HAP-1 (cell line): ENCODE measurements at regions not wholly inside any gene's neighbourhood (a gene's known extent, or its start where the extent isn't known, plus 50 kb on each side); places are given as distances from the start of the nearest gene placed in this dataset.
"Not testable (repeated sequence)": the region's sequence is repeated elsewhere in the genome, so short reads cannot be mapped to it uniquely, and the experiment has no call there.

Experiments
- DNase-seq, 2 experiments: peaks; one replicate each; pipeline ENCODE4 v3.0.0-alpha.2; 2016 to 2020; ENCODE audit warnings: low spot score in 2 of 2
- H3K27me3 ChIP-seq: fragments of 250-450 bp; sonication (Bioruptor Pico); 2 replicates; pipeline ENCODE4 v1.5.1; 2020; ENCODE audit warnings: low read depth, mild to moderate bottlenecking, moderate library complexity
- H3K36me3 ChIP-seq: fragments of 250-450 bp; sonication (Bioruptor Pico); replicated peaks from 2 replicates; pipeline ENCODE4 v1.5.1; 2020; ENCODE audit warnings: mild to moderate bottlenecking
- H3K4me1 ChIP-seq: fragments of 250-450 bp; sonication (Bioruptor Pico); 2 replicates; pipeline ENCODE4 v1.5.1; 2020; ENCODE audit warnings: mild to moderate bottlenecking
- H3K4me3 ChIP-seq: fragments of 250-450 bp; sonication (Bioruptor Pico); 2 replicates; pipeline ENCODE4 v1.5.1; 2020; ENCODE audit warnings: mild to moderate bottlenecking, moderate library complexity
- H3K9me3 ChIP-seq: fragments of 250-450 bp; sonication (Bioruptor Pico); 2 replicates; pipeline ENCODE4 v1.5.1; 2020; ENCODE audit warnings: mild to moderate bottlenecking, moderate library complexity
- in situ Hi-C: fragments of 300-500 bp; cut with MboI; formaldehyde crosslinking; loops from 3 replicates; pipeline ENCODE4 v1.14.3; 2020; ENCODE audit warnings: low sequenced_read_pairs, inconsistent platforms, mixed read lengths

DNA sequence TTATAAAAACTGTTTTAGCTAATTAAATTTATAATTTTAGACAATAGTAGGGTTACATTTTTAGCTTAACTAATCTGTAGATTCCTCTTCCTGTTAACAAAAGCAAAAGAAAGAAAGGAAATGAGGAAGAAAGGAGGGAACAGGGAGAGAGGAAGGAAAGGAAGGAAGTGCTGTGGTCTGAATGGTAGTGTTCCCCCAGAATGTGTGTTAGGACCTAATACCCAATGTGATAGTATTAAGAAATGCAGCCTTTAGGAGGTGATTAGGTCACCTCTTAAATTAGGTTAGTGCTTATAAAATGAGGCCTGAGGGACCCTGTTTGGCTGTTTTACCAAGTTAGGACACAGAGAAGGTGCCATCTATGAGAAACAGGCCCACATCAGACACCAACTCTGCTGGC, 136.9 kb upstream of the SAMSN1 start:
- in situ Hi-C loops = no loop called here
- H3K4me3 ChIP-seq = no peak overlapping the region
- H3K36me3 ChIP-seq = no peaks in the 10 kb centered on the region
- no peaks in the 10 kb centered on the region for H3K4me1 ChIP-seq
- no peak for DNase-seq
- H3K9me3 ChIP-seq = 0 out of 2 replicates have a peak, but pooled peaks cover 2% of the 10 kb centered on the region
- H3K27me3 ChIP-seq = no peaks in the 10 kb centered on the region

DNA sequence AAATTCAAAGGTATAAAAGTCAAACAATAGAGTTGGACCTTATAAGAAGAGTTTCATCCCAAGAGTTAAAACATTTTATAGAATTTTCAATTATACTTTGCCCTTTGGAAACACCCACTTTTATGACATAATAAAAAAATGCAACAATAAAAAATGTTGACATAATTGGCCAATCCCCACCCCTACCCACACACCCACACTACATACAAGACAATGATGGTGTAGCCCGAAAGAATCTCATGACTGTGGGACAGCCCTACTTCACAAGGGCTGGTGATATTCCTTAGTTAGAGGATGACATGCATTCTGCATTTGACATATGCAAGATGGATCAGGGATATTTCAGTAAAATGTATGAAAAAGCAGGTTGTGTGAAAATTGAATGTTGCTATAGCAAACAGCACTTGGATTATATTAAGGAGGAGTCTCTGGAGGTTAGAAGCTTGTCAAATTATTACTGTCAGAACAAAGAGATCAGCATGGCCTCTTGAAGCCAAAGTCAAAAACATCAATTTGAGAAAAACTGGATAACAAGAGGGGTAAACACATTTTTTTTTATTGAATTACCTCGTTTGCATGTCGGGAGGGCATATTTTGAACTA, 133.0 kb upstream of the SAMSN1 start:
- no peaks in the 10 kb centered on the region for H3K27me3 ChIP-seq
- no peak overlapping the region for H3K4me3 ChIP-seq
- no peak for DNase-seq
- in situ Hi-C loops = no loop called here
- no peaks in the 10 kb centered on the region for H3K4me1 ChIP-seq
- no peaks in the 10 kb centered on the region for H3K36me3 ChIP-seq
- 0 out of 2 replicates have a peak, but pooled peaks cover 2% of the 10 kb centered on the region for H3K9me3 ChIP-seq

DNA sequence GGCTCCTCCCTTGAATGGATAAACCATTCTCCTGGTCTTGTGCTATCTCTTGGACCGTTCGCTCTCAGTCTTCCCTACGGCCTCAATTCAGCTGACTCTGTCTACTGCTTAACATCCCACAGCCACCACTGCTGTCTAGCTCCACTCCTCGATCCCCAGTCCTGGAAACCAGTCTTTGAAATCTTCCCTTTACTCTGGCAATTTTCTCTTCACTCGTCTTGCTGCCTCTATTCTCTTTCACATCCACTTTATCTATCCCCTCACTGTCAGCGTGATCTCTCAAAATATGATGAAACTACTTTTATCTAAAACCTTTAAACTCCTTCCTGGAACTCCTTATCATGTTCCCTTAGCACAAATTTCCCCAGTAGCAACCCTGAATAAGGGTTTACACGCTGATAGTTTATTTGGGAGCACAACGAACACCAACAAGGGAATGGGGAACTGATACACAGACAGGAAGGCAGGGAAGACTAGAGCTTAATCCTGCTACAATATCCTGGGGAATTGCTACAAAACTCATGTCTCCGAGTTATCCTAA, 131.6 kb upstream of the SAMSN1 start:
- in situ Hi-C loops = no loop called here
- Histone ChIP-seq H3K9me3 (0 out of 2 replicates have a peak, but pooled peaks cover 2% of the 10 kb centered on the region), H3K27me3 (no peaks in the 10 kb centered on the region), H3K36me3 (no peaks in the 10 kb centered on the region), H3K4me1 (no peaks in the 10 kb centered on the region), H3K4me3 (no peak overlapping the region)
- DNase-seq = no peak

DNA sequence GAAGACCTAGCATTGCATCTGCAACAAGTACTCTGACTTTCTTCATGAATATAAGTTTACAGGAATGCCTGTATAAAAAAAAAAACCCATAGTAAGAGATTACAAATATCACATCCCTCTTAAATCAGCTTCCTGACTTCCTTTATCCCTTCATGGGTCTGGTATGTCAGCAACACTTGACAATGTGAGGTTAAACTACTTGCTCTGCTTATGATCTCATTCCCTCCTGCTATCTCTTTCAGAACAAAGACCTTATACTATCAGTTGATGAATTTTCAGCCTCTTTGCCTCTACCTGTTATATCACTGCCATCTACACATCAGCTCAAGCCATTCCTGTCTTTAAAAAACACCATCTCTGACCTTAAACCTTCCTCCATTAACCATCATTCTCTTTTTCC, 130.9 kb upstream of the SAMSN1 start:
- no peaks in the 10 kb centered on the region for H3K4me1 ChIP-seq
- no peaks in the 10 kb centered on the region for H3K27me3 ChIP-seq
- 0 out of 2 replicates have a peak, but pooled peaks cover 2% of the 10 kb centered on the region for H3K9me3 ChIP-seq
- no peak overlapping the region for H3K4me3 ChIP-seq
- in situ Hi-C loops = no loop called here
- no peaks in the 10 kb centered on the region for H3K36me3 ChIP-seq
- DNase-seq = no peak

- 0 out of 2 replicates have a peak, but pooled peaks cover 2% of the 10 kb centered on the region for H3K9me3 ChIP-seq
- no peak for DNase-seq
- in situ Hi-C loops = no loop called here
- H3K36me3 ChIP-seq = no peaks in the 10 kb centered on the region
- H3K4me1 ChIP-seq = no peaks in the 10 kb centered on the region
- H3K4me3 ChIP-seq = no peak overlapping the region
- H3K27me3 ChIP-seq = no peaks in the 10 kb centered on the region
Measured at GRCh38 chr21:14675774-14676530, 129.8 kb upstream of the SAMSN1 start.

GRCh38 chr21:14673649-14674048, 127.5 kb upstream of the SAMSN1 start:
- in situ Hi-C loops = no loop called here
- H3K4me1 ChIP-seq = no peaks in the 10 kb centered on the region
- no peak for DNase-seq
- H3K36me3 ChIP-seq = no peaks in the 10 kb centered on the region
- no peak overlapping the region for H3K4me3 ChIP-seq
- H3K9me3 ChIP-seq = no peaks in the 10 kb centered on the region
- H3K27me3 ChIP-seq = no peaks in the 10 kb centered on the region

GRCh38 chr21:14672466-14672865, 126.4 kb upstream of the SAMSN1 start:
- in situ Hi-C loops = no loop called here

GRCh38 chr21:14670409-14670808, 124.3 kb upstream of the SAMSN1 start:
- Histone ChIP-seq H3K9me3 (no peaks in the 10 kb centered on the region), H3K4me1 (no peaks in the 10 kb centered on the region), H3K4me3 (no peak overlapping the region), H3K36me3 (no peaks in the 10 kb centered on the region), H3K27me3 (no peaks in the 10 kb centered on the region)
- no peak for DNase-seq
- in situ Hi-C loops = no loop called here

More at GRCh38 chr21:14672466-14672865, 126.4 kb upstream of the SAMSN1 start:
- no peak for DNase-seq
- Histone ChIP-seq H3K9me3 (no peaks in the 10 kb centered on the region), H3K36me3 (no peaks in the 10 kb centered on the region), H3K4me3 (no peak overlapping the region), H3K4me1 (no peaks in the 10 kb centered on the region), H3K27me3 (no peaks in the 10 kb centered on the region)

DNA sequence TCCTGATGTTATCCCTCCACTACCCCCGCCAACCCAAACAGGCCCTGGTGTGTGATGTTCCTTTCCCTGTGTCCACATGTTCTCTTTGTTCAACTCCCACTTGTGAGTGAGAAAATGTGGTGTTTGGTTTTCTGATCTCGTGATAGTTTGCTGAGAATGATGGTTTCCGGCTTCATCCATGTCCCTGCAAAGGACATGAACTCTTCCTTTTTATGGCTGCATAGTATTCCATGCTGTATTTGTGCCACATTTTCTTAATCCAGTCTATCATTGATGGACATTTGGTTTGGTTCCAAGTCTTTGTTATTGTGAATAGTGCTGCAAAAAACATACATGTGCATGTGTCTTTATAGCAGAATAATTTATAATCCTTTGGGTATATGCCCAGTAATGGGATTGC, 123.0 kb upstream of the SAMSN1 start:
- H3K27me3 ChIP-seq, in situ Hi-C loops, H3K9me3 ChIP-seq, DNase-seq, H3K4me3 ChIP-seq, H3K36me3 ChIP-seq, H3K4me1 ChIP-seq: not testable (repeated sequence)

GRCh38 chr21:14657241-14658008, 111.3 kb upstream of the SAMSN1 start:
- Histone ChIP-seq H3K36me3 (no peaks in the 10 kb centered on the region), H3K4me3 (no peak overlapping the region), H3K9me3 (no peaks in the 10 kb centered on the region), H3K4me1 (no peaks in the 10 kb centered on the region), H3K27me3 (no peaks in the 10 kb centered on the region)
- in situ Hi-C loops = no loop called here
- no peak for DNase-seq

GRCh38 chr21:14646893-14647292, 100.8 kb upstream of the SAMSN1 start:
- DNase-seq = no peak
- H3K9me3 ChIP-seq = no peaks in the 10 kb centered on the region
- in situ Hi-C loops = no loop called here
- H3K27me3 ChIP-seq = no peaks in the 10 kb centered on the region
- no peaks in the 10 kb centered on the region for H3K36me3 ChIP-seq
- H3K4me3 ChIP-seq = no peak overlapping the region
- no peaks in the 10 kb centered on the region for H3K4me1 ChIP-seq

DNA sequence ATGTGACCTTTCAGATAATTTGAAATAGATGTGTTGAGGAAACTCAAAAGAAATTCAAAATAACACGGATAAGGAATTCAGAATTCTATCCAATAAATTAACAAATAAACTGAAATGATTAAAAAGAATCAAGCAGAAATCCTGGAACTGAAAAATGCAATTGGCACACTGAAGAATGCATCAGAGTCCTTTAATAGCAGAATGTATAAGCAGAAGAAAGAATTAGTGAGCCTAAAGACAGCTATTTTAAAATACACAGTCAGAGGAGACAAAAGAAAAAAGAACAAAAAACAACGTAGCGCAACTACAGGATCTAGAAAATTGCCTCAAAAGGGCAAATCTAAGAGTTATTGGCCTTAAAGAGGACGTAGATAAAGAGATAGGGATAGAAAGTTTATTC, 99.6 kb upstream of the SAMSN1 start:
- Histone ChIP-seq H3K4me3 (no peak overlapping the region), H3K9me3 (no peaks in the 10 kb centered on the region), H3K4me1 (no peaks in the 10 kb centered on the region), H3K36me3 (no peaks in the 10 kb centered on the region), H3K27me3 (no peaks in the 10 kb centered on the region)
- DNase-seq = no peak
- in situ Hi-C loops = no loop called here

DNA sequence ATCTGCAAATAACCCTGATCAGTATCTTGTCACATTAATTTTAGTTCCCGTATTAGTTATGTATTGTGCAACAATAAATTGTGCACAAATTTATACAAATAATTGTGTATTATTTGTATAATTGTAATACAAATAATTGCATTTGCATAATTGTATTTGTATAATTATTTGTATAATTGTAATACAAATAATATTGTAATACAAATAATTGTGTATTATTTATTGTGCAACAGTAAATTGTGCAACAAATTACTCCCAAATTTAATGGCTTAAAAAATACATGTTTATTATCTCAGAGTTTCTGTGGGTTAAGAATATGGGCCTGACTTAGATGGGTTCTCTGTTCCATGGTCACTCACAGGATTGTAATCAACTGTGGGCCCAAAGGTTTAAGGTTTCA, 86.2 kb upstream of the SAMSN1 start:
- in situ Hi-C loops = no loop called here
- H3K27me3 ChIP-seq = no peaks in the 10 kb centered on the region
- H3K36me3 ChIP-seq = no peaks in the 10 kb centered on the region
- H3K9me3 ChIP-seq = no peaks in the 10 kb centered on the region
- H3K4me1 ChIP-seq = no peaks in the 10 kb centered on the region
- H3K4me3 ChIP-seq = no peak overlapping the region
- DNase-seq = no peak

DNA sequence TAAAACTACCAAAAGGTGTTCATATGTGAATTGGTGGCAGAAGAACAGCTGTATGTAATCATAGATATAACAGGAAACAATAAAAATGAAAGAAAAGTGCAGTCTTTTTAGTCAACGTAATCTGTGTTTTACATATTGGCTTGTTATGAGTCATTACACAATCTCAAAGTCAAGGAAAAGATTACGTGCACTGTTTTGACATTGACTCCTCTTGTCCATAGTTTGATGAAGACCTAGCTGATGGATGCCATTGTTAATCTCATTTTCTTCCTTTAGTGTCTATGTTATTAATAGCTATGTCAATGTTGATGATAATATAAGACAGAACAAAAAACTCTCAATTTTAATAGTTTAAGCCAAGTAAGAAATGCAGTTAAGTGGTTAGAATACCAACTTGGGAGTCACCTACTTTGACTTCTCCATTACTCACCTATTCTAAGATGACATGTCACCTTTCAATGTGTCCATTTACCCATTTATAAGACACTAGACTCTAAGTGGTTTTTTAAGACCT, 84.5 kb upstream of the SAMSN1 start:
- in situ Hi-C loops = no loop called here
- H3K36me3 ChIP-seq = no peaks in the 10 kb centered on the region
- H3K9me3 ChIP-seq = no peaks in the 10 kb centered on the region
- H3K27me3 ChIP-seq = no peaks in the 10 kb centered on the region
- DNase-seq = no peak
- no peak overlapping the region for H3K4me3 ChIP-seq
- no peaks in the 10 kb centered on the region for H3K4me1 ChIP-seq
